ENCODE measurements at regions not wholly inside any gene's neighbourhood (a gene's known extent, or its start where the extent isn't known, plus 50 kb on each side); places are given as distances from the start of the nearest gene placed in this dataset.

DNA sequence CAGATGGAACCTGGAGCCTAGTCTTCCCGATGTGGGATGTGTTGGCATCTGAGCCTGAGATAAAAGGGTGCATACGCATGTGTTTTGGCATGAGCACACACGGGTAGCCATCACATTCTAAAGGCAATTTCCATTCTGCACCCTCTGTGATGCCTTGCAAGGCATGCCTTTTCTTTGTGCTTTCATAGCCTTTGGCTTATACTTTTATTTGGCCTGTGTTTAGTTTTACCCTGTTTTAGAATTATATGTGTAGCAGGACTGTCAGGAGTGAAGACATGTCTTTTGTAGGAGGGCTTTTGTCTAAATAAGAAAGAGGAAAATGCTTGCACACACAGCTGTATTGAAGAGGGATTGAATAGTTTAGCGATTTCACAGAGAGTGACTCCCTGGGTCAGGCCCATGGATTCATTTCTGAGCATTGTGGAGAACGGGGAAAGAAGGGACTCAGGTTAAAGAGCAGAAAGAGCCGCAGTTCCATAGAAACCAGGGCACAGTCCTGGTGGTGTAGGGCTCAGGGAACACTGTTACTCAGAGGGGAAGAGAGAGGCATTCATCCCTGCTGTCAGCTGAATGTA lies 530.2 kb downstream of the DHX35 start:
- DNase-seq = no peak

DNA sequence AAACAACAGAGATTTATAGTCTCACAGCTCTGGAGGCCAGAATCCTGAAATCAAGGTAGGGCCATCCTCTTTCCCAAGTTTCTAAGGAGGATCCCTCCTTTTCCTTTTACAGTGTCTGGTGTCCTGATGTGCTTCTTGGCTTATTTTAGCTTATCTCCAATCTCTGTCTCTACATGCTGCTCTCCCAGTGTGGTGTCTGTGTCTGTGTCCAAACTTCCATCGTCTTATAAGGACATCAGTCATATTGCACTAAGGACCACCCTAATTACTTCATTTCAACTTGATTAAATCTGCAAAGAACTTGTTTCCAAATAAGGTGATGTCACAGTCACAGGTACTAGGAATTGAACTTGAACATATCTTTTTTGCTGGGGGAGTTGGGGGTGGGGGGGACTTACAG lies 529.6 kb downstream of the DHX35 start:
- no peak for DNase-seq

DNA sequence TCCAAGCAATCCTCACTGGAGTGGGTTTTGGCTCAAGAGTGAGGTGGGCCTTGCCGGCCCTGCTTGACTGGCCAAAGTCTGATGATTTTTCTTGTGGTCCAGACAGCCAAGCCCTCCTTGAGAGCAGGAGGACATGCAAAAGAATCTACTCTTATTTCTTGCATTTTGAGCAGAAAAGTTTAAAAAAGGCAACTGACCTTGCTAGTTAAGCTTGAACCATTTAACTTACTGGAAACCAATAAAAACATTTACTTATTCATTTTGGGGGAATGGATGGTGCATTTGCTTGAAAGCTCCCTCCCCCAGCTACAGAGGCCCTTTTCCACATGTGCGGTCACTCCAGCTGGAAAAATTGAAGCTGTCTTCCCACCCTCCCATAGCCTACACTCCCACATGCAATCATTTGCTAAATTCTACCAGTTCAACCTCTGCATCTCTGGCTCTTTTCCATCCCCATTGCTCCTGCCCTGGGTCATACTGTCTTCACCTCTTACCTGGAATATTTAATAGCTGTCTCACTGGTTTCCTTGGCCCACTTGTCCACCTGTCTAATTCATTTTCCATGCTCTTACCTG lies 527.9 kb downstream of the DHX35 start:
- DNase-seq = no peak

DNA sequence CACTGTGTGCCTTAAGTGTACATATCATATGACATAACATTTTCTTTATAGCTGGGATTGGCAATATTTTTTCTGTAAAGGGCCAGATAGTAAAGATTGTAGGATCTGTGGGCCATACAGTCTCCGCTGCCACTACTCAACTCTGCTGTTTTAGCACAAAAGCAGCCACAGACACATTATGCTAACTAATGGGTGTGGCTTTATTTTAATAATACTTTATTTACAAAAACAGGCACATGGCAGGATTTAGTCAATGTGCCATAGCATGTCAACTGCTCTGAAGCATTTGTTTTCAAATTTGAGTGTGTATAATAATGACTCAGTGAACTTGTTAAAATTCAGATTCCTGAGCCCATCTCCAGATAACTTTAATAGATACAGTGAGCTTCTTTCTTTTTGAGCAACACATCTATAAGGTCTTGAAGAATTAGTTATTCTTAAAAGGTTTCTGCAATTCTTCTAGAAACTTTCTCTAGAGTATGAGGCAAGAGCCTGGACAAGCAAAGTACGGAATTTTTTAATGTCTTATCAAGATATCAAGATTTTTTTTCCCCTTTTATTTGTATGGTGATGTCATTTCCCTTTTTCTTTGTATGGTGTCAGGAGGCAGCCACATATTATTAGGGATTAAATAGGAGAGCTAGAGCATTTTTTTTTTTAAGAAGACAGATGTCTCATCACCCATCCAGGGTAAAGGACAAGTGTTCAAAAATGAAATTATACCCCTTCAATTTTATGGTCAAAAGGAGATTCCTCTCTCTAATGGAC lies 518.3 kb downstream of the DHX35 start:
- no peak for DNase-seq

DNA sequence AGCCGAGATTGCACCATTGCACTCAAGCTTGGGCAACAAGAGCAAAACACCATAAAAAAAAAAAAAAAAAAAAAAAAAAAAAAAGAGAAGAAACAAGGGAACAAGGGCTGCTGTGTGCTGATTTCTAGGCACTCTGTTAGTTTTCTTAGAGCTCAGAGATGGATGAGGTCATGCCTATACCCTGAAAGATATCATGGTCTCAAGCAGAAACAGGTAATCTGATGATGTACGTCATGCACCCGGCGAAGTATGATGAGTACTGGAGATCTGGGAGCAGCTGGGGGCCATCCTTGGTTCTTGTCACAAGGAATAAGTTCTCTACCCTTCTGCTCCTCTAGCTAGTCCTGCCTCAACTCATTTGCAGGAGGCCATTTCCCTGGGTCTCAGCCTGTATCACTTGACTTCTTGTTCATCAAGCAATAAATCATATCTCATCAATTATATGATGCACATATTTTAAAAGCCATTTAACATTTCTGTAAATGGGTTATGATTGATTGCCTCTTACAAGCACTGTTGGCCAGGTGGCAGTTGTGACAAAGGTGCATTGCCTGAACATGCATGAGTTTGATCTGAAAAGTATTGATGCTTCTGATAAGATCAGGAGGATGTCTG lies 517.2 kb downstream of the DHX35 start:
- DNase-seq = no peak

DNA sequence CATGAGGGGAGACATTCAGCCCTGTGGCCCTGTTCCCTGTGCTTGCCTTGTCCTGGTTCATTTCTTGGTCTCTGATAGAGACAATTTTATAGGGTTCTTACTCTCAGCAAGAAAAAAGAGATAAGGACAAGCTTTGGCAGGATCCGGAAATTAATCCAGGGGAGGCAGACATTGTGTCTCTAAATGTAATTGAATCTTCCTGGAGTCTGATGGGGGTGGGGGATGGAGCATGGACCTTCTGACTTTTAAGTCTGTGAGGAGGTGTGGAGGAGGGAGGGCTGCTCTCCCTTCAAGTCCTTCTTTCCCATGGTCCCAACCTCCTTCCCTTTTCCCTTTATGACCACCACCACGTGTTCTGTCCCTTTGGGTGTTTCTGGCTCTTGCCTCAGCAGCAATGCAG lies 512.7 kb downstream of the DHX35 start:
- DNase-seq = no peak

DNA sequence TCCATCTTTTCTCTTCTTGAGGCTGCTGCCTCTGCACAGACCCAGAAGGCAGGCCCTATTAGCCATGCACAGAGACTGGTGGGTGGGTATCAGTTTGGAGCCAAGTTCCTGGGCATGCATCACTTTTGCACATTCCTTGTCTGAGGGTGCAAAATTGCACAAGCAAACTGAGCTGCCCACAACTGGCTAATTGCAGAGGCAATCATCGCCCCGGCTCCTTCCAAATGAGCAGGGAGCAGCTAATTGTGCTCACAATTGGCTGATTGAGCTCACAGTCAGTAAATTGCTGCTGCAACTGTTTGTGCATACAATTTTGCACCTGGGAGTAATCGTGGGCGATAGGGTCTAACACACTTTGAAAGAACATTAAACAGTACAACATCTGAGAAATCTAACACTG lies 511.4 kb downstream of the DHX35 start:
- DNase-seq = no peak

DNA sequence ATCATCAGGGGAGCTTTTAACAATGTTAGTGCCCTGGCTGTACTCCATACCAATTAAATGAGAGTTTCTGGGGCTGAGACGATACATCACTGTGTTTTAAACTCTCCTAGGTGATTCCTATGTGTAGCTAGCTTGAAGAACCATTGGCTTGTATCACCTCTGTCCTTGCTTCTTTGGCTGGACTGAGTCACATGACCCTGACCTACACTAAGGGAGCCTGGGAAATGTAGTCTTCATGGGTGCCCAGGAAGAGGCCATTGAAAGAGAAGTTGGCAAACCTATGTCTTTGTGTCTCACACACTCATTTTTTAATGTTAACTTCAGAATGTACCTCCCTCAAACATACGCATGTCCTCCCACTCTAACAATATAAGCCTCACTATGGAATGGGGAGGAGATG lies 506.6 kb downstream of the DHX35 start:
- DNase-seq = no peak

DNA sequence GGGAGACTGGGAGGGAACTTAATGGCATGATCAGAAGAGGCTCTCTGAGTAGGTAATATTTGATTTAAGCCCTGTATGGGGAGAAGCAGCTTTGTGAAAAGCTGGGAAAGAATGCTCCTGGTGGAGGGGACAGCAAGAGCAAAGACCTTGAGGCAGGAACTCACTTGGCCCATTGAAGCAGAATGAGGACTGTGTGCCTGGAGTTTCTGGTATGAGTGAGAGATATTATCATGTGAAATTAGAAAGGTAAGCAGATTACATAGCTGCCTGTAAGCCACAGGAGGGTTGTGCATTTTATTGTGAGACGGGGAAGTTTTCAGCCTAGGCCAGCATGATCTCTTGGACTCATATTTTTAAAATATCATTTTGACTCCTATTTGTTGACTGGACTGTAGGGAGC lies 502.1 kb downstream of the DHX35 start:
- DNase-seq = no peak

DNA sequence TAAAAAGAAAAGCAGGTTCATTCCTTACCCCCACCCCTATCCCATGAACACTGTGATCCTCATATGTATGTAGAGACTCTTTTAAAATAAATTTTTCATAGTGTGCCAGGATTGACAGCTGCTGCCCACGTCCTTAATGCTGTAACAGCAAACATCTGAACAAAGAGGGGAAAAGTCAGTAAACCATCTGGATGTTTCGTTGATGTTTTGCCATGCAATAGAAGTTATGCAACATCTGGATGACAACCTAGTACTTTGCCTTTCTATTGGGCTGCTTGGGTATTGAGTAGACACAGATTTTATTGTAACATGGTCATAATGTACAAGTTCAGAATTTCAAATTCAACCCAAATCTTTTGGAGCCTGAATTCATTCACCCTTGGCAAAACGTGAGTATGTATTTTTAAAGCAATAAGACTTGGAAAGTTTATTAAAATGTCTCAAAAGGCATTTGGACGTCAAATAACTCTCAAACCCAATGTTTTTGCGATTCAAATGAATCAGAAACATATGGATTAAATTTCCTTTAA lies 500.3 kb downstream of the DHX35 start:
- DNase-seq = peak in 1 of 2 donors; percentile 5

DNA sequence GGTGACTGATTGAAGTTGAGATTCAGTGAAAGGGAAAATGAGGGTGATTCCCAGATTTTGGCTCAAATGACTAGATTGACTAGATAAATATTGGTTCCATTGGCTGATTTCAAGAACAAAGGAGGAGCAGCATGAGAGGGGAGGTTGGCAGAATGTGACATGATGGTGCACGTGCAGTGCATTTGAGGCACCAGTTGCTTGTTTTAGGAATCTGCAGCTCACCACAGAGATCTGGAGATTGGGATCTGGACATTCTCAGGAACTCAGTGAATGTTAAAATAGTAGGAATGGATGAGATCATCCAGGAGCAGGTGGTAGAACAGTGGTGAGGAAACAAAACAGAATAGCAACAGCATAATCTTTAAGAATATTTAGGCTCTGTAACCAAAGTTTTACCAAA lies 496.3 kb downstream of the DHX35 start:
- no peak for DNase-seq

DNA sequence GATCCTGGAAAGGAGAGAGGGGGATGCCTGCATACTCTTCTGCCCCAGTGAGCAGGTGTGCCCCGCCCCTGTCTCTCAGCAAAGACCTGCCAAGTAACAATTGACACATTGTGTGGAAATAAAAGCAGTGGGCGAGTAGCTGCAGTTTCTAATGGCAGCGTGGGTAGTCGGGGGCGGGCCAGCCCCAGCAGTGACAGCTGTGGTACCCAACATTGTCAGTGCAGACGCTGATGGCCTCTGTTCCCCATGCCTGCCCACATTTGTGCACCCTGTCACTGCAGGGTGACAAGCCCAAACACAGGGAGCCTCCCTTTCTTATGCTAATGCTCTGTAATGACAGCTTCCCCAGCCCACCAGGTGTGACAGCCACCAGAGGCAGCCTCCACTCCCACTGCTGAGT lies 491.7 kb downstream of the DHX35 start:
- no peak for DNase-seq

DNA sequence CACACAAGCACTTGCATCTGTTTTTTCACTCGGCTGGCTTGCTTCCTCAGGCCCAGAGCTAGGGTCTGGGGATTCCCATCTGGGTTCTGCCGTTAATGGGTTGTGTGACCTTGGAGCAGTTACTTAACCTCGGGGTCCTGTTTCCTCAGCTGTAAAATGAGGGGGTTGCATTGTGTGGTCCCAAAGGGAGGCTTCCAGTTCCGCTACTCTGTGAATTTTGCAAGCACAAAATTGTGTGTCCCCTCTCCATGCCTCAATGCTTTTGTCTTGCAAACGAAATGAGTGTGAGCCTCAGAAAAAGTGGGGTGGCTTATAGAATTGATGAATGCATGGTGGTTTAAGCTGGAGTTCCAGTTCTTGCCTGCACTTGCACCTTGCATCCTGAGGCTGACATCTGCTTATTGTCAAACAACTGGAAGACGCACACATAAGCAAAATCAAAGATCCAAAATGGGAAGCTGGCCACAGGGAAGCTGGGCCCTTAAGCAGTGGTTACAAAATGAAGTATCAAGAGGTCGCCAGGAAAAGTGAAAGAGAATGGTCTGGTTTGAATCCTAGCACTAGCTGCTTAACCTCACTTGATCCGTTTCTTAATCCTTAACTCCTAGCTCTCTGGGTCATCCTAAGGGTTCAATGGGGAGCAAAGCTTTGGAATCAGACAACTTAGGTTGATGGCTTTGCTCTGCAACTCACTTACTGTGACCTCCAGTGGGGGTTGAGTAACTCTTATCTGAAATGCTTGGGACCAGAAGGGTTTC lies 490.6 kb downstream of the DHX35 start:
- DNase-seq = no peak

DNA sequence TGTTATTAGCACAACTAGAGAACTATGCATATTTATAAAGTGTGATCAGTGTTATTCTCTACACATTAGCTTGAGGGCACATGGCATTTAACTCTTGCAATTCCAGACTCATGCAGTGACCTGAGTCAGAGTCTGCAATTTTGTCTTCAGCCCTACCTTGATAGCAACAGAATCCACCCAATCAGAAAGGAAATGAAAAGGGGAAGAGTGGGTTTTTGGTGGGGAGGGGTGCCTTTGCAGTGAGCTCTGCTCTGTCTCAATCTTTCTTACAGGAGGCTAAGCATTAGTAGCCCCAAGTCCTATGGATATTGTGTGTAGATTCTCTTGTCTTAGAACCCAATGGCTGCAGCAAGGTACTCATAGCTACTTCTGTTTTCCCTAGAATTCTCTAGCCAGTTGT lies 489.2 kb downstream of the DHX35 start:
- no peak for DNase-seq

DNA sequence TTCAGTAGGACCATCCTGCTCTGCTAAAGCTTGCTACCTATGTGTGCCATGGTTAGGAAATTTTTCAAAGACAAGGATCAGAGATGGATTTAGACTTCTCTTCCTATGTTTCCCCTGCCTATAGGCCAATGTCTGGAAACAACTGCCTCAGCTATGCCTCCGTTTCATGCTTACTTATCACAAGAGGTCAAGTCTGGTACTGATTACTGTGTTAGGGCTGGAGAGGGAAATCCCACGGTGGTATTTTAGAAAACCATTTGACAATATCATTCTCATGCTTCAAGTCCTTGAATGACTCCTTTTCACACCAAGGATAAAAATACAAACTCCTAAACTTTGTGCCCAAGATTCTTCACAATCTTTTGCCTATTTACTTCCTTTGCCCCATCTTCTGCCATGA lies 484.3 kb downstream of the DHX35 start:
- DNase-seq = no peak

DNA sequence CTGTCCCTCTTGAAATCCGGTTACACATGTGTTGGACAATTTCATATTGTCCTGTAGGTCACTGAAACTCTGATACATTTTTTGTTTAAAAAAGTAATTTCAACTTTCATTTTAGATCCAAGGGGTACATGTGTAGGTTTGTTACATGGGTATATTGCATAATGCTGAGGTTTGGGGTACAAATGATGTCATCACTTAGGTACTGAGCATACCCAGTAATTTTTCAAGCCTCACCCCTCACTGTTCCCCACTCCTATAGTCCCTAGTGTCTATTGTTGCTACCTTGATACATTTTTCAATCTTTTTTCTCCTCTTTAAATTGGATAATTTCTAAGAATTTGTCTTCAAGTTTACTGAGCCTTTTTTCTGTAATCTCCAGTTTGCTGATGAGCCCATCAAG lies 483.0 kb downstream of the DHX35 start:
- DNase-seq = no peak

DNA sequence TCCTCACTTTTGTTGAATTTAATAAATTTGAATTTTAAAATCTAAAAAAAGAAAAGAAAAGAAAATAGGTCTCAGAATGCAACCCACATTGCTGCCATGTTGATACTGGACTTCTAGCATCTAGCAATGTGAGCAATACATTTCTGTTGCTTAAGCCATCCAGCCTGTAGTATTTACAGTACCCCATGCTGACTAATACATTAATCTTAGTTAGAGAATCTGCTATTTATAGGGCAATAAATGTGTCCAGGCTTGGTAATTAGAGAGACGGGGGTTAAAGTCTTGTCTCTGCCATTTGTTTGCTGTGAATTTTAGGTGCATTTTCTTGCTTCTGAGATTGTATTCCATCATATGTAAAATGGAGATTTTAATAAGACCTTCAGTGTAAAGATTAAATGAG lies 471.3 kb downstream of the DHX35 start:
- no peak for DNase-seq

DNA sequence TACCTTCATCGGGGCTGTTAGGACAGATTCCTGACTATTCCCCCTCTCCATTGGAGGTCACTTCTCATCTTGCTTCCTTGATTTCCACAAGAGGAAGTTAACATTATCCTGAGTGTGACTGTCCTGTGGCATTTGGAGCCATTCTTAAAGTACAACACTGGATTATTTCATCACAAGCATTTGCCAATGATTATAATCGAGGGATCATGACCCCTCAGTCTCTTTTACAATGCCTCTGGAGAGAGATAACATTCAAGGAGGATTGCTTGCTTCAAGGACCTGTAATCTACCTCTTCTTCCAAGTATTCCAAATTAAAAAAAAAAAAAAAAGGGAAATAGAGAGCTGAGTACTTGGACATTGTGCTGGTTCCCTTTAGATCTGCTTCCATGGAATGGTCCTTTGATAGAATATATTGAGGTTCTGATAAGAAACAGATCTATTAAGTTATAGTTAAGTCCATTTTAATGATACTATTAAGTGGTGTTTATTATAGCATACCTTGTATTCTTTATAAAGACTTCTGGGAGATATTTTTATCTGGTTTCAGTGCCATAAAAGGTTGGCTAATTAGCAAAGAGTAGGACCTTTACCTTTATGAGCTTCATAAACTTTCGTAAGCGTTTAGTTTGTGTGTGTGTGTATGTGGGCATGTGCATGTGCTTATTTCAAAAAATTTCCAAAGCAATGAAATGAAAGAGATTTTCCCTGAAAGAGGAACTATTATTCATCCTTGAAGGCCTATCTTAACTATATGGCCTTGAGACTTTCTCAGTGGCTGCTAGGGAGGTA lies 469.1 kb downstream of the DHX35 start:
- DNase-seq = no peak

DNA sequence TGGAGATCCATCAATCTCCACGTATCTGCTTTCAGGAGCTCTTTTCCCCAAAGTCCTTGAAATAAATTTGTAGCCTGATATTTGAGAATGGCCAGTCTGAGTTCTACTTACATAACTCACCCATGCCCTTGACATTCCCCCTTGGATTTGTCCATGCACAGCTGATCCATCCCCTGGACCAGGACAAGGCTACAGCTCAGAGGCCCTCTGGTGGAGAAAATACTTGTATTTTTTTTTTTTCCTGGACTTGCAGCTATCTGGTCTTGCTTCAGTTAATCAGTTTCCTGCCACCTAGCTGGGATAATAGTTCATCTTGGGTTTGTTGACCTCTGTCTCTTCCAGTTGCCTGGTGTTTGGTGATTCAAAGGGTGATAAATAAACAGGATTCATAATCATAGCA lies 467.6 kb downstream of the DHX35 start:
- DNase-seq = no peak

DNA sequence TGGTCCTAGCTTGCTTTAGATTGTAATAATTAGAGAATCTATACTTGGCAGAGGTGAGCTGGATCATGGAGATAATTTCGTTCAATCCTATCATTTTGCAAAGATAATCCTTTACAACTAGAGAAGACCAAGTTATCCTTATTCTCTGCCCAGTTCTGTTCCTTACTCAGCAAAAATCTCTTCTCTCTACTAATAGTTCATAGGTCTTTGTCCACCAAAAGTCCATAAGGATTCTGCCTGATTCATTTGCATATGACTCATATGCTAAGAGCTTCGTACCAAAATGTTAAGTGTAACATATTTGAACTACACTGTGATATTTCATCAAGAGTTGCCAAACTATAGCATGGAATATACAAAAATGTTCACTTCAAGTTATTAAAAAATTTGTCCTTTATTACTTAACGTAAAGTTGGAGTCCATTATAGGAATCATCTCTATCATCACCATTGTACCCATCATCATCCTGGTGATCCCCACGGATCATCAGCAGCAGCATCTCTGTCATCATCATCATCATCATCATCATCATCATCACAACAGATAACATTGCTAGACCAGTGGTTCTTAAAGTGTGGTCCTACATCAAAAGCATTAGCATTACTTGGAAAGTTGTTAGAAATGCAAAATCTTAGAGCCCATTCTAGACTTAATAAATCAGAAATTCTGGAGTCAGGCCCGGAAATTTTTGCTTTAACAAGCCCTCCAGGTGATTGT lies 463.0 kb downstream of the DHX35 start:
- DNase-seq = no peak
